ENCODE measurements at regions not wholly inside any gene's neighbourhood (a gene's known extent, or its start where the extent isn't known, plus 50 kb on each side); places are given as distances from the start of the nearest gene placed in this dataset.

DNA sequence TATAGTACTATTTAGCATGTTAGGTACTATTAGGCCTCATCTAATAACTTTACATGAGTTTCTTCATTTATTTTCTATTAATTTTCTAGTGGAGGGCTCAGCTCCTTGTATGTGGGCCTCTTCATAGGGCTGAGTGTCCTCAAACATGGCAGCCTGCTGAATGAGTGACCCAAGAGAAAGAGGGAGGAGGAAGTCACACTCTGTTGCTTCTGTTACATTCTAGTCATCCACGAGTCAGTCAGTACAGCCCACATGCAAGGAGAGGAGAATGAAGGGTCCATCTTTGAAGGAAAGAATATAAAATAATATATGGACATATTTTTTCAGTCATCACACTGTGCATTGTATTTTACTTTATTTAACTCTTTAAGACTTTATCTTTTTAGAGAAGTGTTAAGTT, 66.6 kb upstream of the NR3C1 start:
- no peak for TF ChIP-seq CTCF (IDR thresholded peaks at IDR 0.05)
- TF ChIP-seq, protein P1, sequence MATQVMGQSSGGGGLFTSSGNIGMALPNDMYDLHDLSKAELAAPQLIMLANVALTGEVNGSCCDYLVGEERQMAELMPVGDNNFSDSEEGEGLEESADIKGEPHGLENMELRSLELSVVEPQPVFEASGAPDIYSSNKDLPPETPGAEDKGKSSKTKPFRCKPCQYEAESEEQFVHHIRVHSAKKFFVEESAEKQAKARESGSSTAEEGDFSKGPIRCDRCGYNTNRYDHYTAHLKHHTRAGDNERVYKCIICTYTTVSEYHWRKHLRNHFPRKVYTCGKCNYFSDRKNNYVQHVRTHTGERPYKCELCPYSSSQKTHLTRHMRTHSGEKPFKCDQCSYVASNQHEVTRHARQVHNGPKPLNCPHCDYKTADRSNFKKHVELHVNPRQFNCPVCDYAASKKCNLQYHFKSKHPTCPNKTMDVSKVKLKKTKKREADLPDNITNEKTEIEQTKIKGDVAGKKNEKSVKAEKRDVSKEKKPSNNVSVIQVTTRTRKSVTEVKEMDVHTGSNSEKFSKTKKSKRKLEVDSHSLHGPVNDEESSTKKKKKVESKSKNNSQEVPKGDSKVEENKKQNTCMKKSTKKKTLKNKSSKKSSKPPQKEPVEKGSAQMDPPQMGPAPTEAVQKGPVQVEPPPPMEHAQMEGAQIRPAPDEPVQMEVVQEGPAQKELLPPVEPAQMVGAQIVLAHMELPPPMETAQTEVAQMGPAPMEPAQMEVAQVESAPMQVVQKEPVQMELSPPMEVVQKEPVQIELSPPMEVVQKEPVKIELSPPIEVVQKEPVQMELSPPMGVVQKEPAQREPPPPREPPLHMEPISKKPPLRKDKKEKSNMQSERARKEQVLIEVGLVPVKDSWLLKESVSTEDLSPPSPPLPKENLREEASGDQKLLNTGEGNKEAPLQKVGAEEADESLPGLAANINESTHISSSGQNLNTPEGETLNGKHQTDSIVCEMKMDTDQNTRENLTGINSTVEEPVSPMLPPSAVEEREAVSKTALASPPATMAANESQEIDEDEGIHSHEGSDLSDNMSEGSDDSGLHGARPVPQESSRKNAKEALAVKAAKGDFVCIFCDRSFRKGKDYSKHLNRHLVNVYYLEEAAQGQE (IDR thresholded peaks at IDR 0.05; ENCODE audit: insufficient read depth in 1 of 2, low read depth in 2 of 2, low read length in 1 of 2), result no peak
